Ectodermal cell (in vitro differentiated cells): ENCODE measurements at regions not wholly inside any gene's neighbourhood (a gene's known extent, or its start where the extent isn't known, plus 50 kb on each side); places are given as distances from the start of the nearest gene placed in this dataset.
"Not testable (repeated sequence)": the region's sequence is repeated elsewhere in the genome, so short reads cannot be mapped to it uniquely, and the experiment has no call there.

ENCODE experiments used
- H3K27ac ChIP-seq: 2 replicates; pipeline ENCODE4 v1.7.0; 2013; ENCODE audit warnings: mild to moderate bottlenecking, low read depth, low read length; ENCODE audit not compliant: insufficient read depth, poor library complexity, severe bottlenecking
- H3K27me3 ChIP-seq: 2 replicates; pipeline ENCODE4 v1.7.0; 2013; ENCODE audit warnings: mild to moderate bottlenecking, low read length; ENCODE audit not compliant: insufficient read depth, control insufficient read depth, poor library complexity, severe bottlenecking
- H3K36me3 ChIP-seq: one replicate; pipeline ENCODE4 v1.7.0; 2013; ENCODE audit warnings: low read length; ENCODE audit not compliant: control insufficient read depth, insufficient read depth
- H3K4me1 ChIP-seq: one replicate; pipeline ENCODE4 v1.7.0; 2013; ENCODE audit warnings: low read length; ENCODE audit not compliant: control insufficient read depth, insufficient read depth
- H3K4me3 ChIP-seq: 2 replicates; pipeline ENCODE4 v1.7.0; 2013; ENCODE audit warnings: low read depth, low read length, control low read depth; ENCODE audit not compliant: insufficient read depth
- H3K9me3 ChIP-seq: 2 replicates; pipeline ENCODE4 v1.7.0; 2013; ENCODE audit warnings: mild to moderate bottlenecking, low read length, moderate library complexity; ENCODE audit not compliant: control insufficient read depth
- WGBS, 2 experiments: methylation state at CpG; one replicate each; pipeline ENCODE4 v1.1.7; 2013; ENCODE audit warnings: missing lambda C conversion rate in 2 of 2; 5-methylcytosine and 5-hydroxymethylcytosine counted together

DNA sequence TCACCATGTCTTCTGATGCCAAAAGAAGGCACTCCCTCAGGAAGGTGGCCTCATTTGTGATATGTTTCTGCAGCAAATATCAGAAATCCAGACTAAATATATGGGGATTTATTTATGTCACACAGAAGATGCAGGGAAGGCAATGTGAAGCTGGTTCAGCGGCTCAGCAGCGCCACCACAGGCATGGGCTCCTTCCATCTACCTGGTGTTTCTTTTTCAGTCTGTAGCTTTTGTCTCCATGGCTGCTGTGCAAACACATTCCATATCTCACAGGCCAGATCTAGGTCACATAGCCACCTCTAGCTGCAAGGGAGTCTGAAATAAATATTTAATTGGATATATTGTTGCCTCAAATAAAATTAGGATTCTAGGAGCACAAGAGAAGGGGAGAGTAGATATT, 502.1 kb upstream of the IL12A start:
- peaks cover 5% of the 10 kb centered on the region for H3K4me1 ChIP-seq
- H3K36me3 ChIP-seq: no peaks in the 10 kb centered on the region
- H3K4me3 ChIP-seq: no peak overlapping the region
- no peaks in the 10 kb centered on the region for H3K9me3 ChIP-seq
- WGBS, 2 experiments: 81% methylated on average over 2 of the region's 2 CpGs
- no peaks in the 10 kb centered on the region for H3K27me3 ChIP-seq
- H3K27ac ChIP-seq: no peak overlapping the region

- H3K9me3 ChIP-seq: no peaks in the 10 kb centered on the region
Observed at GRCh38 chr3:159487304-159487703, 501.3 kb upstream of the IL12A start.

GRCh38 chr3:159488602-159489001, 500.0 kb upstream of the IL12A start:
- no peaks in the 10 kb centered on the region for H3K27me3 ChIP-seq
- 88 to 97% methylated on average over 2 of the region's 2 CpGs for WGBS, 2 experiments
- H3K4me1 ChIP-seq: no peaks in the 10 kb centered on the region
- no peak overlapping the region for H3K27ac ChIP-seq
- no peaks in the 10 kb centered on the region for H3K9me3 ChIP-seq
- H3K36me3 ChIP-seq: no peaks in the 10 kb centered on the region
- H3K4me3 ChIP-seq: no peak overlapping the region

More at GRCh38 chr3:159487304-159487703, 501.3 kb upstream of the IL12A start:
- 69 to 80% methylated on average over 2 of the region's 2 CpGs for WGBS, 2 experiments
- peaks cover 5% of the 10 kb centered on the region for H3K4me1 ChIP-seq
- H3K36me3 ChIP-seq: no peaks in the 10 kb centered on the region
- H3K4me3 ChIP-seq: no peak overlapping the region
- H3K27me3 ChIP-seq: no peaks in the 10 kb centered on the region
- H3K27ac ChIP-seq: no peak overlapping the region

DNA sequence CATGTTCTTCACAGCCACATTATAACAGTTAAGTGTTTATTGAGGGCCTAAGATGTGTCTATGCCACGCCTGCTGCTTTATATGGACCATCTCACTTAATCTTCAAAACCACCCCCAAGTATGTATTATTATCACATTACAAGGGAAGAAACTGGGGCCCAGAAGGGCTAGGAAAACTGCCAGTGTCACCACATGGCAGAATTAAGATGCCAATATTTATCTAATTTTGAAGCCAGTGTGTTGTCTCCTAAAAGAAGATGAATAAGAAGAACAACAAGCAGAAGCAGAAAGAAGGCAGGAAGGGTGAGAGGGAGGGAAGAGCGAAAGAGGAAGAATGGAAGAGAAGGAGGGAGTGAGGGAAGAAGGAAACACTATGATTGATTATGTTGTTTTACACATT, 491.3 kb upstream of the IL12A start:
- Histone ChIP-seq H3K27me3 (no peaks in the 10 kb centered on the region), H3K4me1 (no peaks in the 10 kb centered on the region), H3K9me3 (no peaks in the 10 kb centered on the region), H3K27ac (no peak overlapping the region), H3K36me3 (no peaks in the 10 kb centered on the region), H3K4me3 (no peak overlapping the region)
- 82 to 83% methylated on average over 1 to 2 of the region's 2 CpGs for WGBS, 2 experiments

DNA sequence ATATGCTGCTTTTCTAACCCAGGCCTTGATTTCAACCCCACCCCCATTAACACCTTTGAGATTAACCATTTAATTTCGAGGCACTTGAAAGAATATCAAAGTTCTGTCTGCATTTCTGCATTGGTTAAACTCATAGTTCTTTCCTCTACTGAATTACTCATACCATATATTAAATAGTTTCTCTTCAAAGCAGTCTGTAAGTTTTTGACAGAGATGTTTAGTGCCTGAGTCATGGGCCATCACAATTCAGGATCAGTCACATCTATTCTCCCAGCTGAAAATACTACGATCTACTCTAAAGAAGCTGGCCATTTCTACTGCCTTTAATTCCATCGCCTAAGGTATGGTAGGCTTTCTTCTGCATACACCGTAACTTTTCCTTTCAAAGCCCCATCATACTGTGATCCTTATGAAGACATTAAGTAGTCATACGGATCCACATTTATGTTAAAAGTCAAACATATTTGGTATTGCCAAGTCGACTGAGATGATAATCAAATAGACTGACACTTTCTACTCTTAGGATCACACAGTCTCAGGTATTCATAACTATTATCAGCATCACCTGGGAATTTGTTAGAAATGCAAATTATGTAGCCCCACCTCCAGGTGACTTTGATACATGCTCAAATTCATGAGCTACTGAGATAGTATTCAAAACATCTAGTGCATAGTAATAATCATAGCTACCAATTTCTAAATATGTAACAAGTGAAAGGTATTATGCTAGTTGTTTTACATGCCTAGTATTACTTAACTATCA, 489.4 kb upstream of the IL12A start:
- H3K36me3 ChIP-seq: no peaks in the 10 kb centered on the region
- H3K4me3 ChIP-seq: no peak overlapping the region
- 76 to 82% methylated on average over 6 of the region's 6 CpGs for WGBS, 2 experiments
- H3K27me3 ChIP-seq: no peaks in the 10 kb centered on the region
- H3K27ac ChIP-seq: no peak overlapping the region
- no peaks in the 10 kb centered on the region for H3K4me1 ChIP-seq
- H3K9me3 ChIP-seq: no peaks in the 10 kb centered on the region

GRCh38 chr3:159501029-159501428, 487.6 kb upstream of the IL12A start:
- WGBS, 2 experiments: 100% methylated on average over 1 of the region's 1 CpG; no CpG with 5 or more reads in 1 of the 2 experiments
- H3K4me1 ChIP-seq: no peaks in the 10 kb centered on the region
- no peak overlapping the region for H3K4me3 ChIP-seq
- H3K27ac ChIP-seq: no peak overlapping the region
- no peaks in the 10 kb centered on the region for H3K36me3 ChIP-seq
- no peaks in the 10 kb centered on the region for H3K27me3 ChIP-seq
- H3K9me3 ChIP-seq: no peaks in the 10 kb centered on the region

DNA sequence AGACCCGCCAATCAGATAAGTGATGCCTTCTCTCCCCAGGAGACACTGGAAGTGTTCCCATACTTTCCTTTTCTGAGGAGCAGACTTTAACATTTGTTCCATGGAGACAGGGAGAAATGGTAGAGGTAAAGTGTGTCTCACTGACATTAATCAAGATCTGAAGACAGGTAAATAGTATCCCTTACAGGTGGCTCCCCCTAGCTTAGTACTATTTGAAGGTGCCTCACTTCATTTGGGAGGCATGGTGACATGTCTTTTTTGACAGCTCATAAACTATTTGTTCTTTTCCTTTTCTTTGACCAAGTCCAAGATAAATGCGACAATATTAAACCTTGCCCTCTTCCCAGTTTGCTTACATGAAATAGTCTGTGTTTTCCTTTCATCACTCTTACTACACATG, 485.6 kb upstream of the IL12A start:
- Histone ChIP-seq H3K4me1 (no peaks in the 10 kb centered on the region), H3K9me3 (no peaks in the 10 kb centered on the region), H3K4me3 (no peak overlapping the region), H3K36me3 (no peaks in the 10 kb centered on the region), H3K27ac (no peak overlapping the region), H3K27me3 (no peaks in the 10 kb centered on the region)
- 95% methylated on average over 2 of the region's 2 CpGs for WGBS, 2 experiments

GRCh38 chr3:159510988-159511387, 477.6 kb upstream of the IL12A start:
- H3K27me3 ChIP-seq, H3K4me1 ChIP-seq, H3K9me3 ChIP-seq, H3K27ac ChIP-seq, H3K36me3 ChIP-seq, H3K4me3 ChIP-seq: not testable (repeated sequence)
- 91 to 93% methylated on average over 7 of the region's 7 CpGs for WGBS, 2 experiments

- Histone ChIP-seq H3K36me3 (no peaks in the 10 kb centered on the region), H3K27me3 (no peaks in the 10 kb centered on the region), H3K27ac (no peak overlapping the region), H3K4me3 (no peak overlapping the region), H3K9me3 (no peaks in the 10 kb centered on the region), H3K4me1 (no peaks in the 10 kb centered on the region)
- WGBS, 2 experiments: 80 to 91% methylated on average over 6 of the region's 6 CpGs
Observed at GRCh38 chr3:159513444-159513843, 475.2 kb upstream of the IL12A start.

DNA sequence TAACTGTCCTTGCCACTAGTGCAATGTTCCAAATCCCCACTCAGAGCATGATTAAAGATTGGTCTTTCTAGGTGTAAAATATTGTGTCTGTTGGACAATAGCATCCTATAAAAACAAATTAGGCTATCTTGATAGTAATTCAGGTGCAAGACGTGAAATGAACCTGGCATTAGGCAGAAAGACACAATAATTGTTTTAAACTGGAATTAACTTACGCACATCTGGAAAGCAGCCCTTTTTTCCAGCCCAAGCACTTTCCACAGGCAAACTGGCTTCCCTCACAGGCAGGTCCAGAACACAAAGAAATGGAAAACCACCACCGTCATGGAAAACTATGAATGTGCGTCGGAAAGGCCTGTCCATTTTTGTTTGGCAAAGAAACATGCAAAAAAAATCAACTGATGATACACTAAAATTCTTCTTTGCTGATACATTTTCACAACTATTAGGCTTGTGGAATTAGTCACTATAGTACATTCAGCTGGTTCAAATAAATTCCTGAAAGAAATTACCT, 474.7 kb upstream of the IL12A start:
- Histone ChIP-seq H3K36me3 (no peaks in the 10 kb centered on the region), H3K4me1 (no peaks in the 10 kb centered on the region), H3K4me3 (no peak overlapping the region), H3K27me3 (no peaks in the 10 kb centered on the region), H3K9me3 (no peaks in the 10 kb centered on the region), H3K27ac (no peak overlapping the region)
- 89 to 90% methylated on average over 5 of the region's 5 CpGs for WGBS, 2 experiments
